ENCODE measurements at regions not wholly inside any gene's neighbourhood (a gene's known extent, or its start where the extent isn't known, plus 50 kb on each side); places are given as distances from the start of the nearest gene placed in this dataset.
"Not testable (repeated sequence)": the region's sequence is repeated elsewhere in the genome, so short reads cannot be mapped to it uniquely, and the experiment has no call there.

DNA sequence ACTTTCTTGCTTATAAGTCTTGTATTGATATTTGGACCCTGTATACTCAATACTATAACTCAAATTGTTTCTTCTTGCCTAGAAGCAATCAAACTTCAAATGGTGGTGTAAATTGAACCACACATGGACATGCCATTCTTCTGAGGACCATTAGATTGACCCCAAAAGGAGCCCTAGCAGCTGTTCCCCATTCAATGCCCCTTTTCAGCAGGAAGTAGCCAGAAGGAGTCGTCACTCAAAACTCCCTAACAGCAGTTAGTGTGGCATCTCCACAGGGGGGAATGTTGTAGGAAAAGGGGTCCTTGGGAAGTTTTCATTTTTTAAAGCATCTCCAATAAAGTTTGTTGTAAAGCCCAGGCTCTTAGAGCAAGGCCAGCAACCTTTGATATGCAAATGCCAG is 81.7 kb upstream of the PRL start:
- not testable (repeated sequence) for TF ChIP-seq CEBPB (IDR thresholded peaks at IDR 0.05; ENCODE audit: low read depth); CTCF (IDR thresholded peaks at IDR 0.05 in 2 of 3, conservative IDR thresholded peaks at IDR 0.05 in 1 of 3; ENCODE audit: borderline replicate concordance in 1 of 3, insufficient read depth in 1 of 3, low read depth in 2 of 3, low read length in 2 of 3); SIN3A (IDR thresholded peaks at IDR 0.05; ENCODE audit: low read depth); POLR2A (IDR thresholded peaks at IDR 0.05; ENCODE audit: borderline replicate concordance, extremely low read depth, insufficient read depth, insufficient read length); POLR2AphosphoS5 (IDR thresholded peaks at IDR 0.05; ENCODE audit: low read depth, low read length); RAD21 (IDR thresholded peaks at IDR 0.05; ENCODE audit: low read depth)

Measured in HCT116 (cell line).